ENCODE measurements at regions not wholly inside any gene's neighbourhood (a gene's known extent, or its start where the extent isn't known, plus 50 kb on each side); places are given as distances from the start of the nearest gene placed in this dataset.

- DNase-seq (ENCODE audit: low spot score): no peak
Measured at GRCh38 chr13:64371045-64371444, 2859.1 kb downstream of the PCDH9 start.

GRCh38 chr13:64369121-64369520 lies 2861.0 kb downstream of the PCDH9 start:
- DNase-seq (ENCODE audit: low spot score): no peak

- DNase-seq (ENCODE audit: low spot score): no peak
Measured at GRCh38 chr13:64362564-64362963, 2867.6 kb downstream of the PCDH9 start.

- no peak for DNase-seq (ENCODE audit: low spot score)
Measured at GRCh38 chr13:64347664-64348063, 2882.5 kb downstream of the PCDH9 start.

- no peak for DNase-seq (ENCODE audit: low spot score)
Measured at GRCh38 chr13:64339373-64340063, 2890.6 kb downstream of the PCDH9 start.

GRCh38 chr13:64338671-64339070 lies 2891.5 kb downstream of the PCDH9 start:
- no peak for DNase-seq (ENCODE audit: low spot score)

GRCh38 chr13:64333888-64334287 lies 2896.2 kb downstream of the PCDH9 start:
- DNase-seq (ENCODE audit: low spot score): no peak

- no peak for DNase-seq (ENCODE audit: low spot score)
Measured at GRCh38 chr13:64332048-64332447, 2898.1 kb downstream of the PCDH9 start.

GRCh38 chr13:64327505-64328194 lies 2902.5 kb downstream of the PCDH9 start:
- no peak for DNase-seq (ENCODE audit: low spot score)

GRCh38 chr13:64314331-64314730 lies 2898.7 kb upstream of the PCDH20 start:
- no peak for DNase-seq (ENCODE audit: low spot score)

- no peak for DNase-seq (ENCODE audit: low spot score)
Measured at GRCh38 chr13:64311948-64312347, 2896.3 kb upstream of the PCDH20 start.

- DNase-seq (ENCODE audit: low spot score): no peak
Measured at GRCh38 chr13:64311112-64311511, 2895.5 kb upstream of the PCDH20 start.

- no peak for DNase-seq (ENCODE audit: low spot score)
Measured at GRCh38 chr13:64305246-64305645, 2889.6 kb upstream of the PCDH20 start.

GRCh38 chr13:64300239-64300638 lies 2884.6 kb upstream of the PCDH20 start:
- DNase-seq (ENCODE audit: low spot score): no peak

GRCh38 chr13:64293923-64294322 lies 2878.3 kb upstream of the PCDH20 start:
- no peak for DNase-seq (ENCODE audit: low spot score)

- no peak for DNase-seq (ENCODE audit: low spot score)
Measured at GRCh38 chr13:64289702-64290101, 2874.1 kb upstream of the PCDH20 start.

- DNase-seq (ENCODE audit: low spot score): no peak
Measured at GRCh38 chr13:64283926-64284325, 2868.3 kb upstream of the PCDH20 start.

GRCh38 chr13:64278493-64278892 lies 2862.8 kb upstream of the PCDH20 start:
- DNase-seq (ENCODE audit: low spot score): no peak

GRCh38 chr13:64277097-64277496 lies 2861.4 kb upstream of the PCDH20 start:
- no peak for DNase-seq (ENCODE audit: low spot score)

GRCh38 chr13:64276232-64276631 lies 2860.6 kb upstream of the PCDH20 start:
- no peak for DNase-seq (ENCODE audit: low spot score)

- no peak for DNase-seq (ENCODE audit: low spot score)
Measured at GRCh38 chr13:64274481-64275217, 2859.0 kb upstream of the PCDH20 start.

- DNase-seq (ENCODE audit: low spot score): no peak
Measured at GRCh38 chr13:64273780-64274179, 2858.1 kb upstream of the PCDH20 start.

All from mesenteric fat pad (tissue), 1 donor.